ENCODE measurements at regions not wholly inside any gene's neighbourhood (a gene's known extent, or its start where the extent isn't known, plus 50 kb on each side); places are given as distances from the start of the nearest gene placed in this dataset.
"Not testable (repeated sequence)": the region's sequence is repeated elsewhere in the genome, so short reads cannot be mapped to it uniquely, and the experiment has no call there.

- H3K4me3 ChIP-seq (ENCODE audit: low read length); DNase-seq (ENCODE audit: low read depth, low spot score): not testable (repeated sequence)
Measured at GRCh38 chr2:87252046-87252445, 230.4 kb upstream of the PLGLB1 start.

- not testable (repeated sequence) for DNase-seq (ENCODE audit: low read depth, low spot score); H3K4me3 ChIP-seq (ENCODE audit: low read length)
Measured at GRCh38 chr2:87254562-87254961, 232.9 kb upstream of the PLGLB1 start.

GRCh38 chr2:87255410-87255809 is 233.8 kb upstream of the PLGLB1 start:
- not testable (repeated sequence) for H3K4me3 ChIP-seq (ENCODE audit: low read length); DNase-seq (ENCODE audit: low read depth, low spot score)

GRCh38 chr2:87258887-87259286 is 237.2 kb upstream of the PLGLB1 start:
- not testable (repeated sequence) for DNase-seq (ENCODE audit: low read depth, low spot score); H3K4me3 ChIP-seq (ENCODE audit: low read length)

- not testable (repeated sequence) for H3K4me3 ChIP-seq (ENCODE audit: low read length); DNase-seq (ENCODE audit: low read depth, low spot score)
Measured at GRCh38 chr2:87262184-87262702, 240.6 kb upstream of the PLGLB1 start.

GRCh38 chr2:87263868-87264518 is 242.3 kb upstream of the PLGLB1 start:
- not testable (repeated sequence) for H3K4me3 ChIP-seq (ENCODE audit: low read length); DNase-seq (ENCODE audit: low read depth, low spot score)

GRCh38 chr2:87275192-87275591 is 253.5 kb upstream of the PLGLB1 start:
- H3K4me3 ChIP-seq (ENCODE audit: low read length); DNase-seq (ENCODE audit: low read depth, low spot score): not testable (repeated sequence)

- H3K4me3 ChIP-seq (ENCODE audit: low read length); DNase-seq (ENCODE audit: low read depth, low spot score): not testable (repeated sequence)
Measured at GRCh38 chr2:87275974-87276629, 254.5 kb upstream of the PLGLB1 start.

GRCh38 chr2:87276673-87277072 is 255.0 kb upstream of the PLGLB1 start:
- DNase-seq (ENCODE audit: low read depth, low spot score); H3K4me3 ChIP-seq (ENCODE audit: low read length): not testable (repeated sequence)

- H3K4me3 ChIP-seq (ENCODE audit: low read length); DNase-seq (ENCODE audit: low read depth, low spot score): not testable (repeated sequence)
Measured at GRCh38 chr2:87277734-87278133, 256.1 kb upstream of the PLGLB1 start.

GRCh38 chr2:87280596-87281355 is 259.1 kb upstream of the PLGLB1 start:
- not testable (repeated sequence) for DNase-seq (ENCODE audit: low read depth, low spot score); H3K4me3 ChIP-seq (ENCODE audit: low read length)

GRCh38 chr2:87283735-87284470 is 262.3 kb upstream of the PLGLB1 start:
- H3K4me3 ChIP-seq (ENCODE audit: low read length); DNase-seq (ENCODE audit: low read depth, low spot score): not testable (repeated sequence)

- DNase-seq (ENCODE audit: low read depth, low spot score); H3K4me3 ChIP-seq (ENCODE audit: low read length): not testable (repeated sequence)
Measured at GRCh38 chr2:87284471-87284772, 262.8 kb upstream of the PLGLB1 start.

GRCh38 chr2:87285139-87285538 is 263.5 kb upstream of the PLGLB1 start:
- not testable (repeated sequence) for H3K4me3 ChIP-seq (ENCODE audit: low read length); DNase-seq (ENCODE audit: low read depth, low spot score)

- H3K4me3 ChIP-seq (ENCODE audit: low read length); DNase-seq (ENCODE audit: low read depth, low spot score): not testable (repeated sequence)
Measured at GRCh38 chr2:87290566-87291307, 269.1 kb upstream of the PLGLB1 start.

GRCh38 chr2:87291400-87292200 is 270.0 kb upstream of the PLGLB1 start:
- not testable (repeated sequence) for H3K4me3 ChIP-seq (ENCODE audit: low read length); DNase-seq (ENCODE audit: low read depth, low spot score)

GRCh38 chr2:87293931-87294594 is 272.4 kb upstream of the PLGLB1 start:
- not testable (repeated sequence) for DNase-seq (ENCODE audit: low read depth, low spot score); H3K4me3 ChIP-seq (ENCODE audit: low read length)

Measured in Jurkat, Clone E6-1 (cell line).